Upper lobe of left lung (tissue), 6 donors: ENCODE measurements at regions not wholly inside any gene's neighbourhood (a gene's known extent, or its start where the extent isn't known, plus 50 kb on each side); places are given as distances from the start of the nearest gene placed in this dataset.

Source experiments
- ATAC-seq, 2 donors: fragments of 200-7000 bp; cut with Tn5 transposase; one replicate each; pipeline ENCODE4 v1.9.1; 2022; ENCODE audit warnings: mild to moderate bottlenecking in 2 of 2, moderate library complexity in 2 of 2; ENCODE audit not compliant: low FRiP score in 2 of 2
- DNase-seq, 2 donors: peaks; one replicate each; pipeline ENCODE4 v3.0.0-alpha.2; 2019 to 2020
- H3K27ac ChIP-seq, 4 donors: fragments of 200-600 bp; sonication (generic); one replicate each; pipeline ENCODE4 v1.5.1; 2016 to 2019
- H3K27me3 ChIP-seq, 4 donors: fragments of 200-600 bp; sonication (generic); one replicate each; pipeline ENCODE4 v1.5.1; 2017 to 2019
- H3K36me3 ChIP-seq, 4 donors: fragments of 200-600 bp; sonication (generic); one replicate each; pipeline ENCODE4 v1.5.1; 2016 to 2019
- H3K4me1 ChIP-seq, 4 donors: fragments of 200-600 bp; sonication (generic); one replicate each; pipeline ENCODE4 v1.5.1; 2018 to 2019
- H3K4me3 ChIP-seq, 4 donors: fragments of 200-600 bp; sonication (generic); one replicate each; pipeline ENCODE4 v1.5.1; 2017 to 2019; ENCODE audit warnings: mild to moderate bottlenecking in 2 of 4, moderate library complexity in 1 of 4
- H3K9me3 ChIP-seq, 4 donors: fragments of 200-600 bp; sonication (generic); one replicate each; pipeline ENCODE4 v1.5.1; 2018 to 2019
- EP300 ChIP-seq, 4 donors: sonication (generic); formaldehyde crosslinking; IDR thresholded peaks; one replicate each; pipeline ENCODE4 v1.5.1; 2017; ENCODE audit warnings: antibody characterized with exemption in 4 of 4, control low read depth in 2 of 4
- POLR2A ChIP-seq, 4 donors: fragments of 450-650 bp; IDR thresholded peaks; one replicate each; pipeline ENCODE4 v1.5.1; 2016 to 2017; ENCODE audit warnings: antibody characterized with exemption in 4 of 4, mild to moderate bottlenecking in 2 of 4
- POLR2AphosphoS5 ChIP-seq, 2 donors: sonication (generic); formaldehyde crosslinking; IDR thresholded peaks; one replicate each; pipeline ENCODE4 v1.5.1; 2017; ENCODE audit warnings: antibody characterized with exemption in 2 of 2
- WGBS, 2 donors: methylation state at CpG; one replicate each; pipeline ENCODE4 v1.1.5; 2017 to 2018; 5-methylcytosine and 5-hydroxymethylcytosine counted together
- TF ChIP-seq, protein P1 (sequence below), 6 experiments: fragments of 450-650 bp in 4 of 6; fragments of 200-600 bp in 2 of 6; sonication (generic) in 2 of 6; IDR thresholded peaks; one replicate each; pipeline ENCODE4 v1.5.1; 2016 to 2019; ENCODE audit warnings: antibody characterized with exemption in 6 of 6
- donor health status: DM: no; HTN: no; CAD: no; lungs with moderate emphysema.
- donor health status: DM: no; HTN: yes; CAD: no; lungs with severe emphysema.

DNA sequence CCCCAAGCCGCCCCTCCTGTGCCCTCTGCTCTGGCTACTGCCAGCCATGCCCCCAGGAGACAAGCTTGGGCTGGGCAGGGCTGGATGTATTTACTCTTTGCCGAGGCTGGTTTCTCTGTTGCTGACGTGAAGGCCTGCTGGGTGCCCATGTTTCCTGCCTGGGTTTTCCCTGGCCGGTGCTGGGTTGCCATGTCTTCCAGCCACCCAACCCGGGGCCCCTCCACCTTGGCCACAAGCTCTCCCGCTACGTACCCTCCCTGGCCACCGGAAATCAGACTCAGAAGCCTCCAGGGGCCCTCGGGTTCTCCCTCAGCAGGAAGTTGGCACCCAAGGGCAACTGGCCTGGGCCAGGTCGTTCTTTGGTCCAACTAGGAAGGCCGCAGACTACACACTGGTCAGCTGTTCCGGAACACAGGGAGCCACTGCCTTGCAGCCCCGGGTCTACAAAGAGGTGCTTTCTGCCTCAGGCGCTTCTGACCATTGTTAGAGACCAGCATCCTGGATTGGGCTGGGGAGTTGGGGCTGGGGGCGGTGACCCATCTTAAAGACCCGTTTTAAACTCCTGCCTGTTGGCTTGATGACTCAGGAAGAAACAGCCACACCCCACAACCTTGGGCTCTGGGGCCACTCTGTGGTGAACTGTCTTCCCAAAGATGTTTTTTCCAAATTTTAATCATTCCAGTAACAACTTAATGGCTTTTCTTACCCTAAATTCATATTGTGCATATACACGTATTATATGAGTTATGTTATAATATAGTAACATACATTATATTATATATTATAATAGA, 71.2 kb upstream of the RUNX3 start:
- DNase-seq: no peak
- Histone ChIP-seq H3K4me3 (no peak overlapping the region), H3K27ac (no peak overlapping the region), H3K4me1 (peaks cover 0 to under 1% (median 0%) of the 10 kb centered on the region in 4 donors), H3K9me3 (no peaks in the 10 kb centered on the region), H3K36me3 (no peaks in the 10 kb centered on the region), H3K27me3 (no peaks in the 10 kb centered on the region)
- 71 to 78% methylated on average over 12 to 17 of the region's 17 CpGs for WGBS, 2 donors
- ATAC-seq: no peak
- TF ChIP-seq EP300 (IDR thresholded peaks at IDR 0.05): no peak
- TF ChIP-seq, protein P1, sequence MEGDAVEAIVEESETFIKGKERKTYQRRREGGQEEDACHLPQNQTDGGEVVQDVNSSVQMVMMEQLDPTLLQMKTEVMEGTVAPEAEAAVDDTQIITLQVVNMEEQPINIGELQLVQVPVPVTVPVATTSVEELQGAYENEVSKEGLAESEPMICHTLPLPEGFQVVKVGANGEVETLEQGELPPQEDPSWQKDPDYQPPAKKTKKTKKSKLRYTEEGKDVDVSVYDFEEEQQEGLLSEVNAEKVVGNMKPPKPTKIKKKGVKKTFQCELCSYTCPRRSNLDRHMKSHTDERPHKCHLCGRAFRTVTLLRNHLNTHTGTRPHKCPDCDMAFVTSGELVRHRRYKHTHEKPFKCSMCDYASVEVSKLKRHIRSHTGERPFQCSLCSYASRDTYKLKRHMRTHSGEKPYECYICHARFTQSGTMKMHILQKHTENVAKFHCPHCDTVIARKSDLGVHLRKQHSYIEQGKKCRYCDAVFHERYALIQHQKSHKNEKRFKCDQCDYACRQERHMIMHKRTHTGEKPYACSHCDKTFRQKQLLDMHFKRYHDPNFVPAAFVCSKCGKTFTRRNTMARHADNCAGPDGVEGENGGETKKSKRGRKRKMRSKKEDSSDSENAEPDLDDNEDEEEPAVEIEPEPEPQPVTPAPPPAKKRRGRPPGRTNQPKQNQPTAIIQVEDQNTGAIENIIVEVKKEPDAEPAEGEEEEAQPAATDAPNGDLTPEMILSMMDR (IDR thresholded peaks at IDR 0.05): no peak
- TF ChIP-seq POLR2A (IDR thresholded peaks at IDR 0.05): no peak
- TF ChIP-seq POLR2AphosphoS5 (IDR thresholded peaks at IDR 0.05): no peak

DNA sequence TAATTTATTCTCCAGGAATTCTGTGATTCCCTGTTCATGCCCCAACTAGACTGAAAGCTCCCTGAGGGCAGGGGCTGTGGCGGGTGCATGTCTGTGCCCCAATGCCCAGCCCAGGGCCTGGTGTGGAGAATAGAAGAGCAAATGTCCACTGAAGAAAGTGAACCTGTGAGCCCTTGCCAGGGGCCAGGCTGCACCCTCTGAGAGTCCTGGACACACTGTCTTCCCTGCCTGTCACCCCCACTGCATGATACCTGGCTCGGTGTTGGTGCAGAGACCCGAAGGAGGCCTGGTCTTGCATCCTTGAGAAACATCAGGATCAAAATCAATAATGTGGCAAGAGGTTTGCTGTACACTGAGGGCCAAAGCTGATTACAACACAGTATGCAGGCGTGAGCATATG, 69.8 kb upstream of the RUNX3 start:
- WGBS, 2 donors: 74 to 78% methylated on average over 4 of the region's 4 CpGs
- H3K27me3 ChIP-seq: no peaks in the 10 kb centered on the region
- no peak for DNase-seq
- no peak for ATAC-seq
- no peaks in the 10 kb centered on the region for H3K36me3 ChIP-seq
- H3K9me3 ChIP-seq: no peaks in the 10 kb centered on the region
- TF ChIP-seq POLR2A (IDR thresholded peaks at IDR 0.05) (no peak), EP300 (IDR thresholded peaks at IDR 0.05) (no peak), POLR2AphosphoS5 (IDR thresholded peaks at IDR 0.05) (no peak)
- TF ChIP-seq, protein P1 (IDR thresholded peaks at IDR 0.05): no peak
- H3K4me1 ChIP-seq: no peaks in the 10 kb centered on the region
- H3K4me3 ChIP-seq: no peak overlapping the region
- no peak overlapping the region for H3K27ac ChIP-seq

DNA sequence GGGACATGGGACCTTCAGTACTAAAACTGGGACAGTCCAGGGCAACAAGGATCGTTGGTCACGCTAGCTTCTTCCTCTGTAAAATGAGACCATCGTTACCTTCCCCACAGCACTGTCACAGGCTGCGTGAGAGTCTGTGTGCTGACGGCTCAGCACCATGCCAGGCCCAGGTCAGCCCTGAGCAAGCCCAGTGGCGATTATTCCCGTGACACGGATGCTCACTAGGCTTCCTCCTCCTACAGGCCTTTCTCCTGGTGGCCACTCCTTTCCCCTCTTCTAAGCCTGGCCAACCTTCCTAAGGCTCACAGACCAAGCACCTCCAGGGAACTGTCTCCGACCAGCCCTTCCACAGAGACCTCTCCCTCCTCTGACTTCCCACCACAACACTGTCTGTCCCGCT, 69.3 kb upstream of the RUNX3 start:
- TF ChIP-seq POLR2AphosphoS5 (IDR thresholded peaks at IDR 0.05): no peak
- Histone ChIP-seq H3K27me3 (no peaks in the 10 kb centered on the region), H3K4me1 (no peaks in the 10 kb centered on the region), H3K27ac (no peak overlapping the region), H3K4me3 (no peak overlapping the region), H3K9me3 (no peaks in the 10 kb centered on the region), H3K36me3 (no peaks in the 10 kb centered on the region)
- WGBS, 2 donors: 90 to 91% methylated on average over 10 of the region's 10 CpGs
- DNase-seq (no peak), ATAC-seq (no peak)

DNA sequence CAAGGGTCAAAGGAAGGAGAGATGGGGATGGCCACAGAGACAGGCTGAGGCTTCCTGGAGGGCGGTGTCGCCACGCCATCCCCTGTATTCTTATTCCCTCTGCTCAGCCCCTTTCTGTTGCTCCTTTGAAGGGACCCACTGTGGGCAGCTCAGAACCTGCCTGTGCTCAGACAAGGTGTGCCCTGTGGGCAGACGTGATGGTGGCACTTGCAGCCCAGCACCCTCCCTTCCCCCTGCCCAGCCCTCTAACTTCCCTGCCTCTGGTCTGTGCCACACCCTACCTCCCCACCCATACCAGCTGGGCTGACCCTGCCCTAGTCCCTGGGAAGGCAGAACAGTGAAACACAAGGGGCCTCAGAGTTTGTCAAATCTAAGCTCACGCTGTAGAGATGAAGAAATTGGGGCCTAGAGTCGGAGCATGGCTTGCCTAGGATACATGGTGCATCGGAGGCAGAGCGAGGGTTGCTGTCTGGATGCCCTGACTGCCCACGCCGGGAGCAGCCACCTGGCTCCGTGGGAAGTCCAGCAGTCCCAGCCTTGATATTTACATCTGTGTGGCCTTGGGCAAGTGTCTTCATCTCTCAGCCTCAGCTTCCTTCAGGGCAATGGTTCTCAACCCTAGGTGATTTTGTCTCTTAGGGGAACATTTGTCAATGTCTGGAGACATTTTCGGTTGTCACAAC, 68.6 kb upstream of the RUNX3 start:
- Histone ChIP-seq H3K27ac (no peak overlapping the region), H3K9me3 (no peaks in the 10 kb centered on the region), H3K4me3 (no peak overlapping the region), H3K27me3 (no peaks in the 10 kb centered on the region), H3K36me3 (no peaks in the 10 kb centered on the region), H3K4me1 (no peaks in the 10 kb centered on the region)
- DNase-seq (no peak), ATAC-seq (peak in 1 of 2 donors; percentile 6)
- TF ChIP-seq EP300 (IDR thresholded peaks at IDR 0.05) (no peak), POLR2AphosphoS5 (IDR thresholded peaks at IDR 0.05) (no peak), POLR2A (IDR thresholded peaks at IDR 0.05) (no peak)
- TF ChIP-seq, protein P1 (IDR thresholded peaks at IDR 0.05): no peak
- WGBS, 2 donors: 86% methylated on average over 12 of the region's 12 CpGs

DNA sequence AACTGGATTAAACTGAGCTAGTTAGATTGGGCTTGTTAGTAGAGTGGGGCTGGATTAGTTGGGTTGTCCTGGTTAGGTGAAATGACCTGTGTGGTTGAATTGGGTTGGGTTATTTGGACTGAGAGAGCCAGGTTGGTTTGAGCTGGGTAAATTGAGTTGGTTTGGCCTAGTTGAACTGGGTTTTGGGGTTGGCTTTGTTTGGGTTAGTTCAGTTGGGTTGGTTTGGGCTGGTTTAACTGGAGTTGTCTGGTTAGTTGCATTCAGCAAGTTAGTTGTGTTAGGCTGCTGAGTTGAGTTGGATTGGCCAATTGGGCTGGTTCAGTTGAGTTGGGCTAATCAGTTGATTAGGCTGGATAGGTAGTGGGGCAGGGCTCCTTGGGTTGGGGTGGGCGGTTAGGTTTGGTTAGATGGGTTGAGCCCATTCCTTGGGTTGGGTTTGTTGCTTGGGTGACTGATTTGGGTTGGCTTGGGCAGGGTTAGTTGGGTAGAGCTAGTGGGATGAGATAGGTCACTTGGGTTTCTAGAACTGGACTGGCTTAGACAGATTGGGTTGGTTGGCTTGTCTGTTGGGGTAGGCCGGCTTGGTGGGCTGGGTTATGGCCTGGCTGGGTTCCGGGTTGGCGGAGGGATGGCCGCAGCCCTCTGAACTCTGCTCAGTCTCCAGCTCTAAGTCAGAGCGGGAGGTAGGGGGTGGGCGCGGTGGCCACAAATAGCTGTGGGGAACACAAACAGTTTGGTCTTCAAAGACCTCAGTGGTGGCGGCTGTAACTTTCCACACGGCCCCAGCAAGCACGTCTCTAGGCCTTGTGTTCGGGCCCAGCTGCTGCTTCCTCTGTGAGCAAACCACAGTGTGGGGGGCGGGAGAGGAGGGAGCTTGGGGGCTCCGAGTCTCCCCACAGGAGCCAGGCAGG, 67.2 kb upstream of the RUNX3 start:
- Histone ChIP-seq H3K27me3 (no peaks in the 10 kb centered on the region), H3K36me3 (no peaks in the 10 kb centered on the region), H3K4me3 (no peak overlapping the region), H3K9me3 (no peaks in the 10 kb centered on the region), H3K4me1 (no peaks in the 10 kb centered on the region), H3K27ac (no peak overlapping the region)
- TF ChIP-seq POLR2AphosphoS5 (IDR thresholded peaks at IDR 0.05): no peak
- TF ChIP-seq EP300 (IDR thresholded peaks at IDR 0.05): no peak
- TF ChIP-seq, protein P1 (IDR thresholded peaks at IDR 0.05): no peak
- TF ChIP-seq POLR2A (IDR thresholded peaks at IDR 0.05): no peak
- ATAC-seq (peak in 1 of 2 donors; percentile 3), DNase-seq (peak in 1 of 2 donors; percentile 43)
- WGBS, 2 donors: 90 to 92% methylated on average over 9 to 11 of the region's 14 CpGs
